IMR-90 (cell line): ENCODE measurements at regions not wholly inside any gene's neighbourhood (a gene's known extent, or its start where the extent isn't known, plus 50 kb on each side); places are given as distances from the start of the nearest gene placed in this dataset.

Source experiments
- ATAC-seq: fragments of 200-7000 bp; cut with Tn5 transposase; 2 replicates; pipeline ENCODE4 v1.9.1; 2020; ENCODE audit warnings: low read depth, mild to moderate bottlenecking, moderate library complexity
- BruUV-seq: library from RNA; stranded (reverse); fragments of 400-500 nt; replicated peaks from 2 replicates; lab custom pipeline; 2021; lab: Mats Ljungman, UMichigan
- CTCF ChIA-PET: fragments of 300-600 bp; formaldehyde crosslinking; extraction: SDS; loops from one replicate; lab custom pipeline; 2021; ENCODE audit warnings: antibody characterized with exemption; lab: Yijun Ruan, JAX
- POLR2A ChIA-PET: fragments of 300-600 bp; sonication (Branson Sonifier 250); formaldehyde crosslinking; loops from one replicate; lab custom pipeline; 2022; ENCODE audit warnings: antibody characterized with exemption; ENCODE audit not compliant: unreplicated experiment; lab: Charles Lee
- DNase-seq: peaks from one replicate; pipeline ENCODE4 v3.0.0; 2013
- H2AFZ ChIP-seq: replicated peaks from 2 replicates; pipeline ENCODE3; 2013; ENCODE audit warnings: low read length, mild to moderate bottlenecking; ENCODE audit not compliant: poor library complexity
- H2AK5ac ChIP-seq: 2 replicates; pipeline ENCODE4 v1.6.1; 2013; ENCODE audit warnings: low read depth, low read length, inconsistent platforms
- H2AK9ac ChIP-seq: replicated peaks from 2 replicates; pipeline ENCODE3; 2013; ENCODE audit warnings: mild to moderate bottlenecking, low read depth, low read length, moderate library complexity; ENCODE audit not compliant: poor library complexity
- H2BK120ac ChIP-seq: 2 replicates; pipeline ENCODE4 v1.6.1; 2013; ENCODE audit warnings: low read depth, low read length, inconsistent platforms
- H2BK15ac ChIP-seq: 3 replicates; pipeline ENCODE4 v1.6.1; 2013; ENCODE audit warnings: low read depth, low read length, inconsistent platforms
- H2BK20ac ChIP-seq: 2 replicates; pipeline ENCODE4 v1.6.1; 2013; ENCODE audit warnings: low read depth, mild to moderate bottlenecking, inconsistent platforms, low read length, moderate library complexity
- H2BK5ac ChIP-seq: 2 replicates; pipeline ENCODE4 v1.6.1; 2013; ENCODE audit warnings: mild to moderate bottlenecking, low read depth, low read length, inconsistent platforms; ENCODE audit not compliant: poor library complexity, severe bottlenecking
- H3K14ac ChIP-seq: replicated peaks from 2 replicates; pipeline ENCODE4 v1.6.1; 2013; ENCODE audit warnings: low read depth, low read length, inconsistent platforms
- H3K18ac ChIP-seq: 2 replicates; pipeline ENCODE4 v1.6.1; 2013; ENCODE audit warnings: low read depth, low read length, control low read depth
- H3K23ac ChIP-seq: 2 replicates; pipeline ENCODE4 v1.6.1; 2013; ENCODE audit warnings: low read depth, low read length, inconsistent platforms
- H3K27ac ChIP-seq: 2 replicates; pipeline ENCODE4 v1.5.1; 2013; ENCODE audit warnings: mild to moderate bottlenecking, control low read depth, low read length; ENCODE audit not compliant: insufficient read depth
- H3K27me3 ChIP-seq: 2 replicates; pipeline ENCODE4 v1.6.1; 2013; ENCODE audit warnings: low read length; ENCODE audit not compliant: control insufficient read depth, insufficient read depth
- H3K36me3 ChIP-seq: 2 replicates; pipeline ENCODE4 v1.6.1; 2013; ENCODE audit warnings: low read length, mixed read lengths; ENCODE audit not compliant: control insufficient read depth, insufficient read depth
- H3K4ac ChIP-seq: 2 replicates; pipeline ENCODE4 v1.6.1; 2013; ENCODE audit warnings: low read depth, low read length, inconsistent platforms
- H3K4me1 ChIP-seq: 2 replicates; pipeline ENCODE4 v1.6.1; 2013; ENCODE audit warnings: low read length, mixed read lengths; ENCODE audit not compliant: control insufficient read depth, insufficient read depth
- H3K4me2 ChIP-seq: 2 replicates; pipeline ENCODE4 v1.6.1; 2013; ENCODE audit warnings: low read depth, mild to moderate bottlenecking, control low read depth, low read length, moderate library complexity
- H3K4me3 ChIP-seq: 2 replicates; pipeline ENCODE4 v1.5.1; 2013; ENCODE audit warnings: low read depth, mild to moderate bottlenecking, control low read depth, low read length, moderate library complexity; ENCODE audit not compliant: insufficient read depth
- H3K56ac ChIP-seq: 2 replicates; pipeline ENCODE4 v1.6.1; 2013; ENCODE audit warnings: low read length, inconsistent platforms; ENCODE audit not compliant: insufficient read depth; ENCODE audit errors: extremely low read depth
- H3K79me1 ChIP-seq, 2 experiments: 2 replicates each; pipeline ENCODE4 v1.6.1; 2013; ENCODE audit warnings: low read length in 2 of 2, inconsistent platforms in 1 of 2, low read depth in 1 of 2
- H3K9ac ChIP-seq: 2 replicates; pipeline ENCODE4 v1.6.1; 2013; ENCODE audit warnings: low read depth, low read length, control low read depth
- H3K9me1 ChIP-seq: 2 replicates; pipeline ENCODE4 v1.6.1; 2013; ENCODE audit warnings: low read length, inconsistent platforms; ENCODE audit not compliant: insufficient read depth
- H3K9me3 ChIP-seq: 2 replicates; pipeline ENCODE4 v1.6.1; 2013; ENCODE audit warnings: low read length; ENCODE audit not compliant: control insufficient read depth, insufficient read depth
- H4K20me1 ChIP-seq: 2 replicates; pipeline ENCODE4 v1.6.1; 2013; ENCODE audit warnings: low read length, inconsistent platforms; ENCODE audit not compliant: insufficient read depth
- H4K5ac ChIP-seq: 2 replicates; pipeline ENCODE4 v1.6.1; 2013; ENCODE audit warnings: mild to moderate bottlenecking, low read depth, low read length, control low read depth
- H4K8ac ChIP-seq, 2 experiments: 2 replicates each; pipeline ENCODE4 v1.6.1; 2013; ENCODE audit warnings: low read depth in 2 of 2, low read length in 2 of 2, control low read depth in 1 of 2, inconsistent platforms in 1 of 2
- H4K91ac ChIP-seq: 2 replicates; pipeline ENCODE4 v1.6.1; 2013; ENCODE audit warnings: low read depth, low read length, inconsistent platforms; ENCODE audit not compliant: insufficient read depth
- BHLHE40 ChIP-seq: fragments of 150-350 bp; IDR thresholded peaks from 2 replicates; pipeline ENCODE4 v1.6.1; 2016; ENCODE audit warnings: mild to moderate bottlenecking, low read depth, low read length
- CEBPB ChIP-seq: IDR thresholded peaks from 2 replicates; pipeline ENCODE4 v1.6.1; 2012; ENCODE audit warnings: low read depth, low read length, improper control_type of control experiment
- CHD1 ChIP-seq: IDR thresholded peaks from 2 replicates; pipeline ENCODE4 v1.6.1; 2012; ENCODE audit warnings: low read depth, low read length, improper control_type of control experiment
- CTCF ChIP-seq: conservative IDR thresholded peaks from 2 replicates; pipeline ENCODE4 v1.5.1; 2012; ENCODE audit warnings: mild to moderate bottlenecking, low read depth, low read length, improper control_type of control experiment
- ELK1 ChIP-seq: fragments of 150-350 bp; IDR thresholded peaks from 2 replicates; pipeline ENCODE4 v1.6.1; 2016; ENCODE audit warnings: low read depth, mild to moderate bottlenecking, low read length, moderate library complexity, borderline replicate concordance
- FOS ChIP-seq: fragments of 150-350 bp; IDR thresholded peaks from 2 replicates; pipeline ENCODE4 v1.6.1; 2016; ENCODE audit warnings: low read depth, low read length
- MAFK ChIP-seq: IDR thresholded peaks from 2 replicates; pipeline ENCODE4 v1.6.1; 2012; ENCODE audit warnings: low read depth, low read length, improper control_type of control experiment
- MAZ ChIP-seq: IDR thresholded peaks from 2 replicates; pipeline ENCODE4 v1.6.1; 2012; ENCODE audit warnings: low read depth, mild to moderate bottlenecking, low read length, improper control_type of control experiment, moderate library complexity, borderline replicate concordance
- MXI1 ChIP-seq: IDR thresholded peaks from 2 replicates; pipeline ENCODE4 v1.6.1; 2012; ENCODE audit warnings: low read depth, mild to moderate bottlenecking, low read length, moderate library complexity, borderline replicate concordance
- NFE2L2 ChIP-seq: fragments of 150-350 bp; IDR thresholded peaks from 2 replicates; pipeline ENCODE4 v1.6.1; 2016; ENCODE audit warnings: low read depth, mild to moderate bottlenecking, low read length
- POLR2A ChIP-seq: IDR thresholded peaks from 2 replicates; pipeline ENCODE4 v1.6.1; 2012; ENCODE audit warnings: mild to moderate bottlenecking, low read depth, low read length
- RAD21 ChIP-seq: IDR thresholded peaks from 2 replicates; pipeline ENCODE4 v1.6.1; 2012; ENCODE audit warnings: low read length, improper control_type of control experiment
- RCOR1 ChIP-seq: IDR thresholded peaks from 2 replicates; pipeline ENCODE4 v1.6.1; 2012; ENCODE audit warnings: mild to moderate bottlenecking, low read length, improper control_type of control experiment; ENCODE audit not compliant: insufficient replicate concordance
- RFX5 ChIP-seq: IDR thresholded peaks from 2 replicates; pipeline ENCODE4 v1.8.0; 2012; ENCODE audit warnings: low read depth, mild to moderate bottlenecking, low read length, moderate library complexity
- SMC3 ChIP-seq: fragments of 150-350 bp; IDR thresholded peaks from 2 replicates; pipeline ENCODE4 v1.6.1; 2016; ENCODE audit warnings: low read depth, mild to moderate bottlenecking, antibody characterized with exemption, low read length, moderate library complexity
- USF2 ChIP-seq: fragments of 150-350 bp; IDR thresholded peaks from 2 replicates; pipeline ENCODE4 v1.6.1; 2017; ENCODE audit warnings: mild to moderate bottlenecking, antibody characterized with exemption, low read length, low read depth
- WGBS, 2 experiments: methylation state at CpG; one replicate each; pipeline versions ENCODE4 v1.1.5 to v1.1.7; 2013; ENCODE audit warnings: missing lambda C conversion rate in 2 of 2; ENCODE audit not compliant: insufficient read length in 1 of 2; ENCODE audit errors: extremely low coverage in 2 of 2; 5-methylcytosine and 5-hydroxymethylcytosine counted together
- dilution Hi-C: fragments of 300-500 bp; cut with HindIII; formaldehyde crosslinking; loops from one replicate; pipeline ENCODE4 v1.14.3; 2018; ENCODE audit warnings: low sequenced_read_pairs; ENCODE audit not compliant: unreplicated experiment
- in situ Hi-C: fragments of 300-500 bp; cut with MboI; formaldehyde crosslinking; loops from 3 replicates; pipeline ENCODE4 v1.14.3; 2019; ENCODE audit warnings: low sequenced_read_pairs, inconsistent platforms, mixed read lengths
- intact Hi-C: fragments of 100-400 bp; cut with micrococcal nuclease; formaldehyde crosslinking; loops from 2 replicates; pipeline ENCODE4 v1.10.0; 2022

GRCh38 chr10:23999445-23999844 lies 209.5 kb upstream of the KIAA1217 start:
- no peak overlapping the region for H3K27ac ChIP-seq
- H4K91ac ChIP-seq: no peak overlapping the region
- intact Hi-C loops (no loop called here), dilution Hi-C loops (no loop called here), in situ Hi-C loops (loop anchor here (10.0 kb wide), 2 partner anchors 365 to 555 kb away; no protein-coding TSS in a partner anchor)
- no peak overlapping the region for H3K9ac ChIP-seq
- no peaks in the 10 kb centered on the region for H3K9me1 ChIP-seq
- no peak overlapping the region for H3K23ac ChIP-seq
- no peak overlapping the region for H2BK15ac ChIP-seq
- no peak overlapping the region for H3K14ac ChIP-seq
- no peak overlapping the region for H2BK20ac ChIP-seq
- TF ChIP-seq RAD21: no peak
- no peak for TF ChIP-seq MAZ
- TF ChIP-seq RFX5: no peak
- no peak for TF ChIP-seq MAFK
- TF ChIP-seq CEBPB: no peak
- no peak for TF ChIP-seq FOS
- no peak for TF ChIP-seq CHD1
- TF ChIP-seq CTCF: no peak
- no peak for TF ChIP-seq ELK1
- no peak for TF ChIP-seq SMC3
- no peak for TF ChIP-seq USF2
- TF ChIP-seq NFE2L2: no peak
- TF ChIP-seq BHLHE40: no peak
- TF ChIP-seq POLR2A: no peak
- TF ChIP-seq MXI1: no peak
- TF ChIP-seq RCOR1: no peak
- no peaks in the 10 kb centered on the region for H3K79me1 ChIP-seq
- no peaks in the 10 kb centered on the region for H3K27me3 ChIP-seq
- H3K56ac ChIP-seq: no peak overlapping the region
- ATAC-seq (no peak), DNase-seq (no peak)
- BruUV-seq: no TSS peak
- H4K20me1 ChIP-seq: no peaks in the 10 kb centered on the region
- no peaks in the 10 kb centered on the region for H3K36me3 ChIP-seq
- H2AK5ac ChIP-seq: no peak overlapping the region
- ChIA-PET POLR2A (no interaction called here), CTCF (no interaction called here)
- no peak overlapping the region for H4K5ac ChIP-seq
- no CpG with 5 or more reads among the region's 9 CpGs for WGBS, 2 experiments
- H2AK9ac ChIP-seq: no peak overlapping the region
- H3K4ac ChIP-seq: no peak overlapping the region
- no peak overlapping the region for H3K18ac ChIP-seq
- no peak overlapping the region for H3K4me3 ChIP-seq
- H3K4me1 ChIP-seq: no peaks in the 10 kb centered on the region
- no peak overlapping the region for H2BK120ac ChIP-seq
- H4K8ac ChIP-seq: no peak overlapping the region
- no peak overlapping the region for H3K4me2 ChIP-seq
- H2AFZ ChIP-seq: no peak overlapping the region
- H3K9me3 ChIP-seq: no peaks in the 10 kb centered on the region
- H2BK5ac ChIP-seq: no peak overlapping the region
